HG02840 (cell line): ENCODE measurements at regions not wholly inside any gene's neighbourhood (a gene's known extent, or its start where the extent isn't known, plus 50 kb on each side); places are given as distances from the start of the nearest gene placed in this dataset.
"Not testable (repeated sequence)": the region's sequence is repeated elsewhere in the genome, so short reads cannot be mapped to it uniquely, and the experiment has no call there.

ENCODE experiments used
- ATAC-seq: cut with Tn5 transposase; IDR thresholded peaks from one replicate; pipeline ENCODE4 v1.9.1; 2021; ENCODE audit warnings: mild to moderate bottlenecking, moderate library complexity, moderate number of reproducible peaks; ENCODE audit not compliant: unreplicated experiment, low FRiP score

DNA sequence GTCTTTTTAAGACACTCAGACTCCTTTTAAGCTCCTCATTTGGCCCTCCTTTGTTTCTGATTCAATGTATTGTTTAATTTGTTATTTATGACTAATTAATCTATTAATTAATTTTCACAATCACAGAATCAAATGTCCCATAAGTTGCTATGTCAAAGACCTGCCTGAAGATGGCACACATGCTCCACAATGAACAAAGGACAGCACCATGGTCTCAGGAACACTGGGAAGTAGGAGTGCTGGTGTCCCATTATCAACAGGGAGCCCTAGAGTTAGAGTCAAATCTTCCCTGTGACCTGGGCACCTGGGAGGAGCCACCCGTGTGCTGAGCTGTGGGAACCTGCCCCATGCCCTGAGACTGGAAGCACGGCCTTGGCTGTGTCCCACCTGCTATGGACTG lies 1164.3 kb downstream of the RPIA start:
- not testable (repeated sequence) for ATAC-seq

DNA sequence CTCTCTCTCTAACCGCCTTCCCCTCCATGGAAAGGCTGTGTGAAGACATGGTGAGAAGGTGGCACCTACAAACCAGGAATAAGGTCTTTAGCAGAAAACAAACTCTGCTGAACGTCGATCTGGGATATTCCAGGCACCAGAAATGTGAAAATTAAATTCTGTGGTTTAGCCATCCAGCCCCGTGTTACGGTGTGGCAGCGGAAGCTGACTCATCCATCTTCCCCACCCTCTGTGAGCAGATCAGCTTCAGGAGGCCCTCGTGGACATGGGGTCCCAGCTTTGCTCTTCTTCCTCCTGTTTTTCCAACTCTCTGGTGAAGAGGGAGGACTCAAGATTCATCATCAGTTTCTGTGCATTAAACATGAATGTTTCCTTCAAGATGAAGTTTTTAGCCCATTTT lies 1164.8 kb downstream of the RPIA start:
- not testable (repeated sequence) for ATAC-seq

DNA sequence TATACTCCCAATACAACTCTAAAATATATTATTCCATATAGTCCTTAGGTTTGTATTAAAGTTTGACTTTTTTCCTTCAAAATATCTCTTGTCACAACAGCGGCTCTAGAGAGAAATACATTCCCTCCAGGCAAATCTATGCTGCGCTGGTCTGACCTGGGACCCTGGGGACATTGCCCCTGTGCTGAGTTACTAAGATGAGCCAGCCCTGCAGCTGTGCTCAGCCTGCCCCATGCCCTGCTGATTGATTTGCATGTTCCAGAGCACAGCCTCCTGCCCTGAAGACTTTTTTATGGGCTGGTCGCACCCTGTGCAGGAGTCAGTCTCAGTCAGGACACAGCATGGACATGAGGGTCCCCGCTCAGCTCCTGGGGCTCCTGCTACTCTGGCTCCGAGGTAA lies 1170.7 kb downstream of the RPIA start:
- not testable (repeated sequence) for ATAC-seq

DNA sequence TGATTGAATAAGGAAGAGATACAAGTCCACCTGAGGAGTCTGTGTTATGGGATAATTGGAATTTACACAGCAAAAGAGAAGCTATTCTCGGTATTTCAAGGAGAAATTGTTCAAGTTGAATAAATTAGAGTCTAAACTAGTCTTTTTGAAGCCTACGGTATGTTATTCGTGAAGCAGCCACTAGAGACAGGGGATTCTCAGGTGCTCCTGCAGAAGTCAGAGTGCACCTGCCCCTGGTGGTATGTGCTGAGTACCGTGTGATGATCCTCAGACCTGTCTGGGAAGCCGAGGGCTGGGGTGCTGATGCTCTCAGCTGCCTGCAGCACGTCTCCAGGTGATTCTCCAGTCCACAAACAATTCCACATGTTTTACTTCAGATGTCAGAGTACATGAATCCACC lies 1171.7 kb downstream of the RPIA start:
- ATAC-seq, result not testable (repeated sequence)

DNA sequence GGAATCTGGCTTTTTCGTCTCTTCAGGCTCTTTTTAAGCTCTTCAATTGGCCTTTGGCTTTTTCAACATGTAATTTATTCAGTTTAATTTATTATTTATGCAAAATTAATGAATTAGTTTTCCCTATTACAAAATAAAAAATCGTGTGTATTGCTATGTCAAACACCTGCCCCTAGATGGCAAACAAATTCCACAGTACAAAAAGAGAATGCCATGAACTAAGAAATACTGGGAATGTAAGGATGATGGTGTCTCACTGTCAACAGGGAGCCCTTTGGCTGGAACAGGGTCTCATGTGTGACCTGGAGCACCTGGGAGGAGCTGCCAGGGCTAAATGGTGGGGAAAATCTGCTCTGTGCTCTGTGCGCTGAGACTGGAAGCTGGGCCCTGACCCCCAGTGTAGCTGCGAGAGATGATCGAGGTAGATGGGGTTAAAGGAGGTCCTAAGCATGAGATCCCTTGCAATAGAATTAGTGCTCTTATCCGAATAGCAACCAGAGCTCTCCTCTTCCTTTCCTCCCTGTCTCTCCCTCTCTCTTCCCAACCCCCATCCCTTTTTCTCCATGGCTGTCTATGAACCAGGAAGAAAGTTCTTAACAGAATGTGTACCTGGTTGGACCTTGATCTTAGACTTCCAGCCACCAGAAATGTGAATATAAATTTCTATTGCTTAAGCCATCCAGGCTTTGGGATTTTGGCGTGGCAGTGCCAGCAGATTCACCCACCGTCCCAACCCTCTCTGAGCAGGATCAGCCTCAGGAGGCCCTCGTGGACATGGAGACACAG lies 1183.5 kb downstream of the RPIA start:
- not testable (repeated sequence) for ATAC-seq

DNA sequence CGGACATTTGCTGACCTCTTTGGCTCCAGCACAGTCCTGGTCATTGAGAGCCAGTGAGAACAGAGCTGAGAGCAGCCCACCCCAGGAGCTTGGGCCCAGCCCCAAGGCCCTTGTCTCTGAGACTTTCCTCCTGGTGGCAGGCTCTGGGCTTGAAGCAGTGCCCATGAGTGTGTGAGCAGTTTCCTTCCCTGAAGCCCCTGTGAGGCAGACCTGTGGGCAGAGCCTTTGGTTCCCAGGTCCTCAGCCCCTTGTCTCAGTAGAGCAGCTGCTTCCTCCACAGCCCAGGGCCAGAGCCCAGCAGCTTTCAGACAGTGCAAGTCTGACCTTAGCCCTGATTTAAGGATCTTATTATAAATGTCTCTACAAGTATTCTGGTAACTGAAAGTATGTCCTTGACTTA lies 1185.0 kb downstream of the RPIA start:
- ATAC-seq, result not testable (repeated sequence)

DNA sequence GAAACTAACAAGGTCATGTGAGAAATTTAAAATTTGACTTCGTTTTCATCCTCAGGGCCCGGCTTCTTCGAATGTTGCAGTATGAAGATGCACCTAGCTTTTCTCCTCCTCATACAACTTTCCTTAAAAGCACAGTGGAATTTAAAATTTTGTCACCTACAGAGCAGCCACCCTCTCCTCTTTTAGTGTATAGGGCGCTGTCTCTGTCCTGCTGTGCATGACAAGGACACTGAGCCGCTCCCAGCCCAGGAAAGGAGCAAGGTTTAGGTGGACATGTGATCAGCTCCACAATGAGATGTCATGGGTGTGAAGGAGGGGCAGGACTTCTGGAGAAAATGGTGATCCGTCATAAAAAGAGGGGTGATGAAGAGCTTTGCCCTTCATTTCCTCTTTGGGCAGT lies 1185.4 kb downstream of the RPIA start:
- not testable (repeated sequence) for ATAC-seq

DNA sequence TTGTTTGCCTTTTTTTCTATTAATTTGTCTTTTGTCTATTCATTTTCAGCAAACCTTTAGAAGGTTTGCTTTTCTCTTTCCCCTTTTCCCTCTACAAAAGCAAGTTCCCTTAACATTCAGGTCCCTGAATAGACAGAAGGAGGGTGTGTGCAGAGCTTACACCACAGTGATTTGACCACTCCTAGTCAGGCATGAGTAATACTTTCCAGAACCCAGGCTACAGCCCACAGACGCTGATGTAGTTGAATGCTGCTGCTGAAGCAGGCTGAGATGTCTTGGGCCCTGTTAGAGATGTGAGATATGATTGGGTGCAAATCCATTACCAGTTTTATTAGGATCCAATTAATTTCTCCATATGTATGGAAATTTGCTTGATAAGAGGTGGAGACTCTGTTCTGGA lies 1191.4 kb downstream of the RPIA start:
- ATAC-seq, result not testable (repeated sequence)

DNA sequence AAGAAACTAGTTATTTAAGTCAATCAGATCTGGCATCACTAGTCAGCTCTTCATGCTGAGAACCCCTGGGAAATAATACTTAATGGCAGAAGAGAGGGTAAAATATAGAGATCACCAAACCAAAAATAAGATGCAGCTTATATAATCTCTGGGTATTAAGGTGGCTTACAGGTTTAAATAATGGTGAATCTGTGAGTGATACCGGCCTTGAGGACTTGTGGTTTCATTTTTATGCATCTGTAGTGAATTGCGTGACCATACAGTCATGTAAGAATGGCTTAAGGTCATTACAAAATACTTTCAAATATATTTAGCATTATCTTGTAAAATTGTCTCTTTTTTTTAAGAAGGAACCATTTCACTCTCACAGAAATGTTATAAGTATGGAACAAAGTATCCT lies 1192.2 kb downstream of the RPIA start:
- ATAC-seq, result not testable (repeated sequence)

DNA sequence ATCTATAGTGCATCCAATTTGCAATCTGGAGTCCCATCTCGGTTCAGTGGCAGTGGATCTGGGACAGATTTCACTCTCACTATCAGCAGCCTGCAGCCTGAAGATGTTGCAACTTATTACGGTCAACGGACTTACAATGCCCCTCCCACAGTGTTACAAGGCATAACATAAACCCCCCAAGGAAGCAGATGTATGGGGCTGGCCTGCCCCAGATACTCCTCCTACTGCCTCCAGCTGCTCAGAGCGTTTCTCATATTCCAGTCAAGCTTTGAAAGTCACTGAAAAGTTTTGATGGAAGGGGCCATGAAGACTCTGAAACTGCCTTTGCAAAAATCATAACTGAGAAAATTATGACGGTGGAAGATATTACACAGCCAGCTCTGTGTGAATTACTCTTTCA lies 1193.6 kb downstream of the RPIA start:
- not testable (repeated sequence) for ATAC-seq

DNA sequence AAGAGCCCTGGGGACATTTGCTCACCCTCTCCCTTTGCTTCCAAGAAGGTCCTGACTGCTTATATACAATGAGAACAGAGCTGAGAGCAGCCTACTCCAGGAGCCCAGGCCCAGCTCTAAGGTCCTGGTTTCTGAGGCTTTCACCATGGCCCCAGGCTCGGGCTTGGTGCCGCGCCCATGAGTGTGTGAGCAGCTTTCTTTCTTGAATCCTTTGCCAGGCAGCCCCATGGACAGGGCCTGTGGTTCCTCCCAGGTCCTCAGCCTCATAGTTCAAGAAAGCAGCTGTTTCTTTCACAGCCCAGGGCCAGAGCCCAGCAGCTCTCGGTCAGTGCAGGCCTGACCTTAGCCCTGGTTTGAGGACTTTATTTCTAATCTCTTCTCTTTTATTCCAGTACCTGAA lies 1197.2 kb downstream of the RPIA start:
- ATAC-seq, result not testable (repeated sequence)

DNA sequence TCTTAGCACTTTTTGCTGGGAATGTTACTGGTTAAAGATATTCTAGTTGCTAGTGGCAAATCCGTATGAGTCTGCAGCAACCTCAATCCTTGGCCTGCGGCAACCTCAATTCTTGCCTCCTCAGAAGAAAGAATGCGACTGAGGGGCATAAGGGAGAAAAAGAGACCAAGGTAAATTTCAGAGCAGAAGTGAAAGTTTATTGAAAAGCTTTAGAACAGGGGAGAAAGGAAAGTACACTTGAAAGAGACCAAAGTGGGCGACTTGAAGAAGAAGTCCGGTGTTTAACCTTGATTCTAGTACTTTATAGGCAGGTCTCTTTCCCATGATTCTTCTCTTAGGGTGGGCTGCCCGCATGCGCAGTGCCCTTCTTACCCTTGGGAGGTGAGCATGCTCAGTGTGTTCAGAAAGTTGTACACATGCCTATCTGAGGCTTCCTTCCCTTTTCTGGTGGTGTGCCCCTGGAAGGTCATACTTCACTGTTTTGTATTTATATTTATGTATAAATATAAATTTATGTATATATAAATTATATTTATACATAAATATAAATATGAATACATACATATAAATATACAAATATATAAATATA lies 1198.8 kb downstream of the RPIA start:
- not testable (repeated sequence) for ATAC-seq

DNA sequence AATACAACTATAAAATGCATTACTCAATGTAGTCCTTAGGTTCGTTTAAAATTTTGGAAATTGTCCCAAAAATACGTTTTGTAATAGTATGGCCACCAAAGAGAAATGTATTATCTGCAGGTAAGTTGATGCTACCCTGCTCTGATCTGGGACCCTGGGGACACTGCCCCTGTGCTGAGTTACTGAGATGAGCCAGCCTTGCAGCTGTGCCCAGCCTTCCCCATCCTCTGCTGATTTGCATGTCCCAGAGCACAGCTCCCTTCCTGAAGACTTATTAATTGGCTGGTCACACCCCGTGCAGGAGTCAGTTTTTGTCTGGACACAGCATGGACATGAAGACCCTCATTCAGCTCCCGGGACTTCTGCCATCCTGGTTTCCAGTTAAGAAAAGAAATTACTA lies 1203.5 kb downstream of the RPIA start:
- not testable (repeated sequence) for ATAC-seq

DNA sequence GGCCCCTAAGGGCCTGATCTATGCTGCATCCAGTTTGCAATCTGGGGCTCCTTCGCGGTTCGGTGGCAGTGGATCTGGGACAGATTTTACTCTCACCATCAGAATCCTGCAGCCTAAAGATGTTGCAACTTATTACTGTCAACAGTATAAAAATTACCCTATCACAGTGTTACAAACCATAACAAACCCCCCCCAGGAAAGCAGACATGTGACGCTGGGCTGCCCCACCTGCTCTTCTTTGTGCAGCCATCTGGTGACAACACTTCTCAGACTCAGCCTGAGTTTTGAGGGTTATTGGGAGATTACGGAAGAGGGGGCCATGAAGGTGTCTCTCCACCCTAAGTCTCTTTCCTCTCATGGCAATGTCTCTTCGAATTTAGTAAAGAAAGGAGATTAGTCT lies 1204.2 kb downstream of the RPIA start:
- not testable (repeated sequence) for ATAC-seq

DNA sequence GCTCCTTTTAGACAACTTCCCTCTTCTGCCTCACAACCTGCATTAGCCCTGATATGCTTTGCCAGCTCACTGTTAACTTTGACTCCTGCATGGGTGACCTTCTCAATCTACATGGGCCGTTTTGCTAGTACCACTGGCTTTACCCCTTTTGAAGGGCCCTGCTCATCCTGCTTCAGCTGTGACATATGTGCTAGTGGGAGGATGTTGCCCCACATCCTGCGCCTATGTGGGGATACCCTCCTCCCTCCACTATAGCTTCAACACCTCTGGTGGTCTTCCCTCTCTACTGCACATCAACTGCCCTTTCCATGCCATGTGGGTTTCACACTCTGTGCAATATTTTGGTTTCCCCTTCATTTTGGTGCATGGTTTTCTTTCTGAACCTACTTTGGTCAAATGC lies 1235.5 kb downstream of the RPIA start:
- not testable (repeated sequence) for ATAC-seq

DNA sequence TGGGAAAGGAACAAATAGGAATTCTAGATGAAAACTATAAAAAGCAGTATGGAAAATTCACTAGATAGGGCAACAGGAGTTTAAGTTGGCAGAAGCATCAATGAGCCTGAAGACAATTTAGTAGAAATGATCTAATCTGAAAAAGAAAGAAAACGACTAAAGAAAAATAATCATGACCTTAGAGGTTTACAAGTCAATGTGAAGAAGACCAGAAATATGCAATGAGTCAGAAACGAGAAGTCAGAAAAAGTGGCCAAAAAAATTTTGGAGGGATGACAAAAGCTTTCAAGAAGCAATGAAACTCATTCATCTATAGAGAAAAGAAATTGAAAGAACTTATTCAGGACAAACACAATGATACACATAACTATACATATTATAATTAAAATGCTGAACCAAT lies 1244.0 kb downstream of the RPIA start:
- ATAC-seq, result not testable (repeated sequence)

DNA sequence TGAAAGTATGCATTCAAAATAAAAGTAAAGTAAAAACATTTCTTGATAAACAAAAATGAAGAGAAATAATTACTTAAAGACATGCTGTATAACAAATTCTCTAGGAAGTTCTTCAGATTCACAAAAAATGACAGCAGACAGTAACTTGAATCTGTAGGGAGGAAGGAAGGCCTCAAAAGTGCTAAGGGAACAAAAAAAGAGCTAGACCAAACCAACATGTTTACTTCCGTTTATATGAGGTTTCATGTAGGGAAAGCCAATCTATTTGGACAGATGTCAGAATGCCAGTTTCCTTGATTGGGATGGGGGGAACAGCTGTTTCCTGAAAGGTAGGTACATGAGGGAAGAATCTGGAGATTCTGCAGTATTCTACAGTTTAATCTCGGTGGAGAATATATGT lies 1244.5 kb downstream of the RPIA start:
- not testable (repeated sequence) for ATAC-seq

DNA sequence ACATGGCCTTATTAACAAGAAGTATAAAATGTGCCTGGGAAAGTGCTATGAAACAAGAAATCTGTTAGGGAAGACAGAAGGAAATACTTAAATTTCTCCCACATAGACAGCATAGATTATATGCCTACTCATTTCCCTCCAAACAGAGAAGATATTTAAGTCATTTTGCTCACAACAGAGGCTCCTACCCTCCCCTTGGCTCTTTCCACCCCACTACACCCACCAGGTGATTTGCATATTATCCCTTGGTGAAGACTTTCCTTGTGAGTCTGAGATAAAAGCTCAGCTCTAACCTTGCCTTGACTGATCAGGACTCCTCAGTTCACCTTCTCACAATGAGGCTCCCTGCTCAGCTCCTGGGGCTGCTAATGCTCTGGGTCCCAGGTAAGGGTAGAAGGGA lies 1245.1 kb downstream of the RPIA start:
- ATAC-seq, result not testable (repeated sequence)

DNA sequence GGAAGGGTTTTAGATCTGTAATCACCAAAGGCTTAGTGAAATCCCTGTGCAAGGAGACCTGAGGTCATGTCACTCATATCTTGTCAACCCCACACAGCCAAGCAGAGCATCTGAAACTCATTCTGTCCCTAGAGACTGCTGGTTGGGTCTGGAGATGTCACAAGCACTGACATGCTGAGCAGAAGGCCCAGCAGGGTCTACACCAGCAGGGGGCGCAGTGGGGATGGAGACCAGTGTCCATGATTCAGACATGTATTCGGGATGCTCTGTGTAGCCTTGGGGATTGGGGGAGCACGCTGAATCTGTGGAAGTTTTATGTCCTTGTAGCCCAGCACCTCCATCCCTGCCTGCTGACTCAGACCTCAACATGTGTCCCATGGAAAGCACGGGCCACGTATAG lies 1247.3 kb downstream of the RPIA start:
- ATAC-seq, result peak; percentile 80

DNA sequence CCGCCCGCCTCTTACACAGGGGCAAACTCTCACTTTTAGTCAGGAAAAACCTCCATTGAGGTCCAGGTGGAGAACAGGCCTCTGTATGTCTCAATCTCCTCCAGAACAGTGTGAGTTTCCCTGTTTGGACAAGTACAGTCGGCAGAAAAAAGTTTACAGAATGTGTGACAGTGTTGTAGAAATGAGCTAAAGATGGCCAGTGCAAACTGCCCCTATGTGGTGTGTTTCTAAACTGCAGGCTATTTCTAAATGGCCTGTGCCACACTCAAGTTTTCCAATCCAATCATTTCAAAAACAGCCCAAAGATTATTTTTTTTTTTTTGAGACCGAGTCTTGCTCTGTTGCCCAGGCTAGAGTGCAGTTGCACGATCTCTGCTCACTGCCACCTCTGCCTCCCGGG lies 1252.8 kb downstream of the RPIA start:
- not testable (repeated sequence) for ATAC-seq

DNA sequence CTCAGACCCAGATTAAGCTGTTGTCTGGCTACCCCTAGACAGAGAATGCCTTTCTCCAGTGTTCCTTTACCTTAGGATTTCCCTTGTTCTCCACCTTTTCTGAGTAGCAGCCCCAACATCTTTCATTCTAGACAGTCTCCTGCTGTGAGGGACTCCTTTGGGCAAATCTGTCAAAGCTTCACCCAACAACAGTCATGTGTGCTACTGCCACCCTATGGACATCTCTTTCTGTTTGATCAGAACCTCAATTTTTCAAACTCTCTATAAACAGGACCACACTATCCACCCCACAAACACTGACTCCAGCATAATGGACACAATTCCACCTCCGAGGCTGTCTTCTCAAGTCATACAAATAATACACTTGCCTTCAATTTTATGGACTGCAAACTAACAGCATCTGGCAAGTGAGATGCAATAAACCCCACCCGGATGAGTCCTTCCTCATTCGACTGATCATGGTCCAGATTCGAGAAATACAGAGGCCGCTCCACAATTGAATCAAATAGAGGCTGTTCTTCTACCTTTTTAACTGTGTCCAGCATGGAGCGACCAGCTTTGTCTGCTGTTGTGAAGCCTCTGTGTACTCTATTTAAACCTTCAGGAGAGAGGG lies 1253.6 kb downstream of the RPIA start:
- ATAC-seq, result not testable (repeated sequence)
